ENCODE measurements at regions not wholly inside any gene's neighbourhood (a gene's known extent, or its start where the extent isn't known, plus 50 kb on each side); places are given as distances from the start of the nearest gene placed in this dataset.

GRCh38 chr13:79081942-79082341 is 324.1 kb downstream of the RBM26 start:
- Histone ChIP-seq H3K27ac (no peak overlapping the region), H3K9me3 (no peaks in the 10 kb centered on the region), H3K4me1 (no peaks in the 10 kb centered on the region), H3K4me3 (no peak overlapping the region), H3K27me3 (no peaks in the 10 kb centered on the region), H3K36me3 (no peaks in the 10 kb centered on the region)
- WGBS (ENCODE audit: insufficient coverage, low coverage, low lambda C conversion rate, missing lambda C conversion rate) = 73% methylated on average over 4 of the region's 4 CpGs
- intact Hi-C loops (cut with DNase I) = no loop called here
- ATAC-seq (no peak), DNase-seq (no peak)
- TF ChIP-seq CTCF (IDR thresholded peaks at IDR 0.05) = no peak
- TF ChIP-seq POLR2A (IDR thresholded peaks at IDR 0.05) = no peak

GRCh38 chr13:79079351-79079839 is 326.7 kb downstream of the RBM26 start:
- no peak for DNase-seq
- ATAC-seq = no peak

GRCh38 chr13:79075703-79076102 is 330.4 kb downstream of the RBM26 start:
- Histone ChIP-seq H3K4me1 (no peaks in the 10 kb centered on the region), H3K9me3 (no peaks in the 10 kb centered on the region), H3K4me3 (no peak overlapping the region), H3K27me3 (no peaks in the 10 kb centered on the region), H3K27ac (no peak overlapping the region), H3K36me3 (no peaks in the 10 kb centered on the region)
- ATAC-seq (no peak), DNase-seq (no peak)
- TF ChIP-seq CTCF (IDR thresholded peaks at IDR 0.05) (no peak), POLR2A (IDR thresholded peaks at IDR 0.05) (no peak)
- intact Hi-C loops (cut with DNase I) = no loop called here

More at GRCh38 chr13:79079351-79079839, 326.7 kb downstream of the RBM26 start:
- no peaks in the 10 kb centered on the region for H3K4me1 ChIP-seq
- no peaks in the 10 kb centered on the region for H3K27me3 ChIP-seq
- no peak overlapping the region for H3K4me3 ChIP-seq
- H3K27ac ChIP-seq = no peak overlapping the region
- TF ChIP-seq CTCF (IDR thresholded peaks at IDR 0.05) (no peak), POLR2A (IDR thresholded peaks at IDR 0.05) (no peak)
- no peaks in the 10 kb centered on the region for H3K36me3 ChIP-seq
- intact Hi-C loops (cut with DNase I) = no loop called here
- WGBS (ENCODE audit: insufficient coverage, low coverage, low lambda C conversion rate, missing lambda C conversion rate) = 100% methylated on average over 1 of the region's 4 CpGs
- H3K9me3 ChIP-seq = no peaks in the 10 kb centered on the region

GRCh38 chr13:79070343-79070974 is 335.6 kb downstream of the RBM26 start:
- Histone ChIP-seq H3K27me3 (no peaks in the 10 kb centered on the region), H3K9me3 (no peaks in the 10 kb centered on the region), H3K4me3 (no peak overlapping the region), H3K27ac (no peak overlapping the region), H3K4me1 (no peaks in the 10 kb centered on the region), H3K36me3 (no peaks in the 10 kb centered on the region)
- WGBS (ENCODE audit: insufficient coverage, low coverage, low lambda C conversion rate, missing lambda C conversion rate) = 38% methylated on average over 4 of the region's 4 CpGs
- intact Hi-C loops (cut with DNase I) = no loop called here
- ATAC-seq (no peak), DNase-seq (no peak)
- no peak for TF ChIP-seq POLR2A (IDR thresholded peaks at IDR 0.05)
- TF ChIP-seq CTCF (IDR thresholded peaks at IDR 0.05) = no peak

GRCh38 chr13:79062291-79062690 is 343.8 kb downstream of the RBM26 start:
- intact Hi-C loops (cut with DNase I) = no loop called here
- Histone ChIP-seq H3K27ac (no peak overlapping the region), H3K4me3 (no peak overlapping the region), H3K9me3 (no peaks in the 10 kb centered on the region), H3K27me3 (no peaks in the 10 kb centered on the region), H3K36me3 (no peaks in the 10 kb centered on the region), H3K4me1 (no peaks in the 10 kb centered on the region)
- DNase-seq (no peak), ATAC-seq (no peak)
- WGBS (ENCODE audit: insufficient coverage, low coverage, low lambda C conversion rate, missing lambda C conversion rate) = 46% methylated on average over 6 of the region's 6 CpGs
- TF ChIP-seq CTCF (IDR thresholded peaks at IDR 0.05) = no peak
- no peak for TF ChIP-seq POLR2A (IDR thresholded peaks at IDR 0.05)
